ENCODE measurements at regions not wholly inside any gene's neighbourhood (a gene's known extent, or its start where the extent isn't known, plus 50 kb on each side); places are given as distances from the start of the nearest gene placed in this dataset.

DNA sequence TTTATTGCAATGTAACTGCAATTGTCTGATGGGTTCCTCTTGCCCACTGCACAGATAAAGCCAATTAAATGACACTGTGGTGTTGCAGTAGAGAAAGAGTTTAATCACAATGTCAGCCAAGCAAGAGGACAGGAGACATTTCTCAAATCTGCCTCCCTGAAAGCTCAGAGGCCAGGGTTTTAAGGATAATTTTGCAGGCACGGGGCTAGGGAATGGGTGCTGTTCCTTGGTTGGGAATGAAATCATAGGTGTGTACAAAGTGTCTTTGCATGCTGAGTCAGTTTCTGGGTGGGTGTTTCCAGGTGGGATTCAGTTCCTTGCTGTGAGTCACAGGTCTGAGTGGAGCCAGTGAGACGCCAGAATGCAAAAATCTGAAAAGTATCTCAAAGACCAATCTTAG, 271.4 kb downstream of the DOK5 start:
- Histone ChIP-seq H3K4me2 (ENCODE audit: low read depth, low read length, poor library complexity, severe bottlenecking) (no peak overlapping the region), H3K9me3 (ENCODE audit: insufficient read depth, low read depth, low read length) (0 out of 2 replicates have a peak, but pooled peaks cover 2% of the 10 kb centered on the region), H3K4me3 (ENCODE audit: low read length, poor library complexity, severe bottlenecking) (no peak overlapping the region), H2AFZ (ENCODE audit: low read length) (no peak overlapping the region), H4K20me1 (ENCODE audit: insufficient read depth, low read length, poor library complexity, severe bottlenecking) (no peaks in the 10 kb centered on the region), H3F3A (ENCODE audit: low read depth) (no peaks in the 10 kb centered on the region), H3K4me1 (ENCODE audit: insufficient read depth, low read length, poor library complexity, severe bottlenecking) (no peaks in the 10 kb centered on the region), H3K27me3 (ENCODE audit: insufficient read depth, low read length, poor library complexity, severe bottlenecking) (no peaks in the 10 kb centered on the region), H3K9me2 (replicated peaks; ENCODE audit: low read depth, low read length) (0 out of 2 replicates have a peak, but pooled peaks cover 4% of the 10 kb centered on the region), H3K36me3 (ENCODE audit: insufficient read depth, low read length) (no peaks in the 10 kb centered on the region), H3K9ac (ENCODE audit: low read depth, low read length, poor library complexity, severe bottlenecking) (no peak overlapping the region), H3K79me2 (ENCODE audit: insufficient read depth, low read length) (no peaks in the 10 kb centered on the region)
- TF ChIP-seq, protein P1, sequence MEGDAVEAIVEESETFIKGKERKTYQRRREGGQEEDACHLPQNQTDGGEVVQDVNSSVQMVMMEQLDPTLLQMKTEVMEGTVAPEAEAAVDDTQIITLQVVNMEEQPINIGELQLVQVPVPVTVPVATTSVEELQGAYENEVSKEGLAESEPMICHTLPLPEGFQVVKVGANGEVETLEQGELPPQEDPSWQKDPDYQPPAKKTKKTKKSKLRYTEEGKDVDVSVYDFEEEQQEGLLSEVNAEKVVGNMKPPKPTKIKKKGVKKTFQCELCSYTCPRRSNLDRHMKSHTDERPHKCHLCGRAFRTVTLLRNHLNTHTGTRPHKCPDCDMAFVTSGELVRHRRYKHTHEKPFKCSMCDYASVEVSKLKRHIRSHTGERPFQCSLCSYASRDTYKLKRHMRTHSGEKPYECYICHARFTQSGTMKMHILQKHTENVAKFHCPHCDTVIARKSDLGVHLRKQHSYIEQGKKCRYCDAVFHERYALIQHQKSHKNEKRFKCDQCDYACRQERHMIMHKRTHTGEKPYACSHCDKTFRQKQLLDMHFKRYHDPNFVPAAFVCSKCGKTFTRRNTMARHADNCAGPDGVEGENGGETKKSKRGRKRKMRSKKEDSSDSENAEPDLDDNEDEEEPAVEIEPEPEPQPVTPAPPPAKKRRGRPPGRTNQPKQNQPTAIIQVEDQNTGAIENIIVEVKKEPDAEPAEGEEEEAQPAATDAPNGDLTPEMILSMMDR (conservative IDR thresholded peaks at IDR 0.05; ENCODE audit: low read length): no peak
- no peak for TF ChIP-seq EZH2phosphoT487 (IDR thresholded peaks at IDR 0.05; ENCODE audit: borderline replicate concordance)

DNA sequence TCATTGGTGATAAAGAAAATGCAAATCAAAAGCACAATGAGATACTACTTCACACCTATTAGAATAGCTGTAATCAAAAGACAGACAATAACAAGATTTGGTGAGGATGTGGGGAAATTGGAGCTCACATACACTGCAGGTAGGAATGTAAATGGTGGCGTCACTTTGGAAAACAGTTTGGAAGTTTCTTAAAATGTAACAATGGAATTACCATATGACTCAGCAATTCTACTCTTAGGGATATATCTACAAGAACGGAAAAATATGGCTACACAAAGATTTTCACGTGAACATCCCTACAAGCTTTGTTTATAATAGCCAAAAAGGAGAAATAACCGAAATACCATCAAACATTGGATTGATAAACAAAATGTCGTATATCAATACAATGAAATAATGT, 270.4 kb downstream of the DOK5 start:
- Histone ChIP-seq H3K79me2 (ENCODE audit: insufficient read depth, low read length) (no peaks in the 10 kb centered on the region), H3K9me3 (ENCODE audit: insufficient read depth, low read depth, low read length) (0 out of 2 replicates have a peak, but pooled peaks cover 2% of the 10 kb centered on the region), H3F3A (ENCODE audit: low read depth) (no peaks in the 10 kb centered on the region), H3K4me1 (ENCODE audit: insufficient read depth, low read length, poor library complexity, severe bottlenecking) (no peaks in the 10 kb centered on the region), H3K4me3 (ENCODE audit: low read length, poor library complexity, severe bottlenecking) (no peak overlapping the region), H4K20me1 (ENCODE audit: insufficient read depth, low read length, poor library complexity, severe bottlenecking) (no peaks in the 10 kb centered on the region), H3K9me2 (replicated peaks; ENCODE audit: low read depth, low read length) (0 out of 2 replicates have a peak, but pooled peaks cover 4% of the 10 kb centered on the region), H3K9ac (ENCODE audit: low read depth, low read length, poor library complexity, severe bottlenecking) (no peak overlapping the region), H3K36me3 (ENCODE audit: insufficient read depth, low read length) (no peaks in the 10 kb centered on the region), H3K4me2 (ENCODE audit: low read depth, low read length, poor library complexity, severe bottlenecking) (no peak overlapping the region), H2AFZ (ENCODE audit: low read length) (no peak overlapping the region), H3K27me3 (ENCODE audit: insufficient read depth, low read length, poor library complexity, severe bottlenecking) (no peaks in the 10 kb centered on the region)
- TF ChIP-seq EZH2phosphoT487 (IDR thresholded peaks at IDR 0.05; ENCODE audit: borderline replicate concordance): no peak
- TF ChIP-seq, protein P1 (conservative IDR thresholded peaks at IDR 0.05; ENCODE audit: low read length): no peak

DNA sequence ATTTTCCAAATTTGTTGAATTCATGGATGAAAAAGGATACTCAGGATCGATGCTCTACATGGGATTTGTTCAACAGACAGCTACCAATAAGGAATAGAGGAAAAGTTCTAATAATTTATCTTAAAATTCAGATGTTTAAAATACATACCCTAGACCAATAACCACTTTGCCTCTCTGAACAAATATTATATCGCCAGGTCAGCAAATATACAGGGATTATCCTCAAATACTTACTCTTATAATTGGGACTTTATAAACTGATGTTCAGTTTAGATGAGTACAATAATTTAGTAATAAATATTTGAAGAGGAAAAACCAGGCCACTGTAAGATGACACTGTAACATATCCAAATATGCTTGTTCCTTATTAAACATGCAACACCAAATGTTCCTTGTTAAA, 268.7 kb downstream of the DOK5 start:
- H3K9me3 ChIP-seq (ENCODE audit: insufficient read depth, low read depth, low read length): no peaks in the 10 kb centered on the region
- 0 out of 2 replicates have a peak, but pooled peaks cover 4% of the 10 kb centered on the region for H3K9me2 ChIP-seq (replicated peaks; ENCODE audit: low read depth, low read length)
- H3K4me1 ChIP-seq (ENCODE audit: insufficient read depth, low read length, poor library complexity, severe bottlenecking): no peaks in the 10 kb centered on the region
- H3K36me3 ChIP-seq (ENCODE audit: insufficient read depth, low read length): no peaks in the 10 kb centered on the region
- H4K20me1 ChIP-seq (ENCODE audit: insufficient read depth, low read length, poor library complexity, severe bottlenecking): no peaks in the 10 kb centered on the region
- no peak overlapping the region for H3K9ac ChIP-seq (ENCODE audit: low read depth, low read length, poor library complexity, severe bottlenecking)
- H3K27me3 ChIP-seq (ENCODE audit: insufficient read depth, low read length, poor library complexity, severe bottlenecking): no peaks in the 10 kb centered on the region
- no peaks in the 10 kb centered on the region for H3K79me2 ChIP-seq (ENCODE audit: insufficient read depth, low read length)
- no peak for TF ChIP-seq EZH2phosphoT487 (IDR thresholded peaks at IDR 0.05; ENCODE audit: borderline replicate concordance)
- TF ChIP-seq, protein P1 (conservative IDR thresholded peaks at IDR 0.05; ENCODE audit: low read length): no peak
- no peak overlapping the region for H3K4me3 ChIP-seq (ENCODE audit: low read length, poor library complexity, severe bottlenecking)
- H3F3A ChIP-seq (ENCODE audit: low read depth): no peaks in the 10 kb centered on the region
- no peak overlapping the region for H3K4me2 ChIP-seq (ENCODE audit: low read depth, low read length, poor library complexity, severe bottlenecking)
- no peak overlapping the region for H2AFZ ChIP-seq (ENCODE audit: low read length)
